OCI-LY3 (cell line): ENCODE measurements at regions not wholly inside any gene's neighbourhood (a gene's known extent, or its start where the extent isn't known, plus 50 kb on each side); places are given as distances from the start of the nearest gene placed in this dataset.

Experiments used
- H2AFZ ChIP-seq: fragments of 200-600, 300-600 bp; shearing (Covaris generic); 2 replicates; pipeline ENCODE4 v1.6.0; 2014; ENCODE audit warnings: antibody characterized with exemption, low read depth, low read length
- H3K27ac ChIP-seq: fragments of 200-600, 300-600 bp; sonication (generic); 2 replicates; pipeline ENCODE4 v1.5.1; 2014; ENCODE audit warnings: mild to moderate bottlenecking, low read length, moderate library complexity, mixed read lengths
- H3K27me3 ChIP-seq: fragments of 200-600, 300-600 bp; sonication (generic); 2 replicates; pipeline ENCODE4 v1.6.1; 2014; ENCODE audit warnings: low read depth, low read length, mixed read lengths
- H3K36me3 ChIP-seq: fragments of 200-600, 300-600 bp; sonication (generic); replicated peaks from 2 replicates; pipeline ENCODE3; 2014; ENCODE audit warnings: low read depth, low read length, mixed read lengths
- H3K4me1 ChIP-seq: fragments of 300-600, 200-600 bp; sonication (generic); 2 replicates; pipeline ENCODE4 v1.6.1; 2014; ENCODE audit warnings: low read length, mixed read lengths
- H3K4me2 ChIP-seq: fragments of 200-600, 300-600 bp; sonication (generic); 2 replicates; pipeline ENCODE4 v1.6.1; 2014; ENCODE audit warnings: low read length, mixed read lengths
- H3K4me3 ChIP-seq: fragments of 300-600, 200-600 bp; sonication (generic); 2 replicates; pipeline ENCODE4 v1.5.1; 2014; ENCODE audit warnings: antibody characterized with exemption, mild to moderate bottlenecking, low read length, moderate library complexity
- H3K79me2 ChIP-seq: fragments of 300-600, 200-600 bp; shearing (Covaris generic); 2 replicates; pipeline ENCODE4 v1.6.1; 2014; ENCODE audit warnings: mild to moderate bottlenecking, low read length, mixed read lengths
- H3K9ac ChIP-seq: fragments of 300-600, 200-600 bp; shearing (Covaris generic); 2 replicates; pipeline ENCODE4 v1.6.0; 2014; ENCODE audit warnings: mild to moderate bottlenecking, low read length, moderate library complexity
- H3K9me3 ChIP-seq: fragments of 200-600, 300-600 bp; shearing (Covaris generic); 2 replicates; pipeline ENCODE4 v1.6.1; 2014; ENCODE audit warnings: low read length, mixed read lengths; ENCODE audit not compliant: insufficient read depth
- H4K20me1 ChIP-seq: fragments of 200-600, 300-600 bp; sonication (generic); 2 replicates; pipeline ENCODE4 v1.6.1; 2016; ENCODE audit warnings: low read length, mixed read lengths; ENCODE audit not compliant: insufficient read depth
- EZH2phosphoT487 ChIP-seq: fragments of 200-600 bp; shearing (Covaris generic); IDR thresholded peaks from 2 replicates; pipeline ENCODE4 v1.6.1; 2018; ENCODE audit warnings: antibody characterized with exemption, mixed run types, low read depth
- TF ChIP-seq, protein P1 (sequence below): fragments of 200-600, 300-600 bp; sonication (generic); IDR thresholded peaks from 2 replicates; pipeline ENCODE4 v1.5.1; 2014; ENCODE audit warnings: antibody characterized with exemption, low read length, low read depth

DNA sequence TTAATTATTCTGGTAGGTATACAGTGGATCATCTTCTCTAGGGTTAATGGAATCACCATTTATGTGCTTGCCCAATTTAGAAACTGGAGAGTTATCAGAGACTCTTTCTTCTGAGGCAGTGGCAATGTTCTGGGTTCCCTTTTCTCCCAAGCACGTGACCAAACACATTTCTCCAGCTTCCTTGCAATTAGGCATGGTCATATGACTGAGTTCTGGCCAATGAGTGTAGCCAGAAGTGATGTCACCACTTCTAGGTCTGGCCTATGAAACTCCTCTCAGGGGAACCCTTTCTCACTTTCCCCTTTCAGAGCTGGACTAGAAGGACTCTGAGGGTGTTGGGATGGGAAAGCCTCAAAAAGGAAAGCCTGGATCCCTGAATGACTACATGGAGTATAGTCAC is 172.0 kb downstream of the NSG2 start:
- Histone ChIP-seq H3K4me2 (no peak overlapping the region), H3K4me1 (no peaks in the 10 kb centered on the region), H3K27me3 (peaks cover 32% of the 10 kb centered on the region), H4K20me1 (no peaks in the 10 kb centered on the region), H2AFZ (no peak overlapping the region), H3K36me3 (no peaks in the 10 kb centered on the region), H3K79me2 (no peaks in the 10 kb centered on the region), H3K9ac (no peak overlapping the region), H3K4me3 (no peak overlapping the region), H3K27ac (no peak overlapping the region), H3K9me3 (no peaks in the 10 kb centered on the region)
- no peak for TF ChIP-seq EZH2phosphoT487

DNA sequence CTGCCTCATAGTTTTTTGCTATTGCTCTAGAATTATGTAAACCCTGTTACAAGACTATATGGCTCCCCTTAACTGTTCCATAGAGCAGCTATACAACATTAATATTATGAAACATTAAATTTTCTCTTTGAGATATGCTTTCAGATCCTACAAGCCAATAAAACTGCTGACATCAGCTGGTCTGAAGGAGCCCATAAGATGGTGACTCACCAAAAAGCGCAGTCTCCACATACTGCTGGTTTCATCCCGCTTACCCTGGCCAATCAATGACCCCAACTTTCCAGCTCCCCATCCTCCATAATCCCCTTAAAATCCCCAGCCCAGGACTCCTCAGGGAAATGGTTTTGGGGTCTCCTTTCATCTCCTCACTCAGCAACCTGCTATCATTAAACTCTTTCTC is 172.7 kb downstream of the NSG2 start:
- no peaks in the 10 kb centered on the region for H4K20me1 ChIP-seq
- no peaks in the 10 kb centered on the region for H3K79me2 ChIP-seq
- no peak overlapping the region for H3K27ac ChIP-seq
- H3K9me3 ChIP-seq = no peaks in the 10 kb centered on the region
- no peaks in the 10 kb centered on the region for H3K36me3 ChIP-seq
- no peak overlapping the region for H3K9ac ChIP-seq
- no peaks in the 10 kb centered on the region for H3K4me1 ChIP-seq
- H3K4me2 ChIP-seq = no peak overlapping the region
- no peak overlapping the region for H2AFZ ChIP-seq
- H3K4me3 ChIP-seq = no peak overlapping the region
- no peak for TF ChIP-seq EZH2phosphoT487
- TF ChIP-seq, protein P1, sequence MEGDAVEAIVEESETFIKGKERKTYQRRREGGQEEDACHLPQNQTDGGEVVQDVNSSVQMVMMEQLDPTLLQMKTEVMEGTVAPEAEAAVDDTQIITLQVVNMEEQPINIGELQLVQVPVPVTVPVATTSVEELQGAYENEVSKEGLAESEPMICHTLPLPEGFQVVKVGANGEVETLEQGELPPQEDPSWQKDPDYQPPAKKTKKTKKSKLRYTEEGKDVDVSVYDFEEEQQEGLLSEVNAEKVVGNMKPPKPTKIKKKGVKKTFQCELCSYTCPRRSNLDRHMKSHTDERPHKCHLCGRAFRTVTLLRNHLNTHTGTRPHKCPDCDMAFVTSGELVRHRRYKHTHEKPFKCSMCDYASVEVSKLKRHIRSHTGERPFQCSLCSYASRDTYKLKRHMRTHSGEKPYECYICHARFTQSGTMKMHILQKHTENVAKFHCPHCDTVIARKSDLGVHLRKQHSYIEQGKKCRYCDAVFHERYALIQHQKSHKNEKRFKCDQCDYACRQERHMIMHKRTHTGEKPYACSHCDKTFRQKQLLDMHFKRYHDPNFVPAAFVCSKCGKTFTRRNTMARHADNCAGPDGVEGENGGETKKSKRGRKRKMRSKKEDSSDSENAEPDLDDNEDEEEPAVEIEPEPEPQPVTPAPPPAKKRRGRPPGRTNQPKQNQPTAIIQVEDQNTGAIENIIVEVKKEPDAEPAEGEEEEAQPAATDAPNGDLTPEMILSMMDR = no peak
- peaks cover 26% of the 10 kb centered on the region for H3K27me3 ChIP-seq

DNA sequence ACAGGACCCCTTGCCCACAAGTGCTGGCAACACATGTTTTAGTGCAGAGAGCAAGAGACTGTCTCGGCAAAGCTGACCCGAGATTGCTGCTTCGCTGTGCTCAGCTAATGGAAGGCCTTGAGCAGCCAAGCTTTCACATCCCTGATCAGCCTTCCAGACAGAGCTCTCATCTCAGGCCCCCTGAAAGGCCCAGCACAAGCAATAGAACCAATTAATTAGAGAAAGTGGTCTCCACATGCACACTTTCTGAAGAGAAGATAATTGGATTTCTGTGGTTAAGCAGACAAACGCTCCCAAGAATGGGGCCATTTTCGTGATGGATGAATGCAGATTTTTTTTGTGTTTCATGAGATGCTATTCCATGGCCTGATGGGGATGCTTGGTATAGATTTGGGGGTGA is 174.9 kb downstream of the NSG2 start:
- Histone ChIP-seq H3K27me3 (peaks cover 17% of the 10 kb centered on the region), H3K27ac (no peak overlapping the region), H3K4me1 (no peaks in the 10 kb centered on the region), H3K4me2 (no peak overlapping the region), H3K9ac (no peak overlapping the region), H3K36me3 (no peaks in the 10 kb centered on the region), H4K20me1 (no peaks in the 10 kb centered on the region), H3K9me3 (no peaks in the 10 kb centered on the region), H2AFZ (no peak overlapping the region), H3K4me3 (no peak overlapping the region), H3K79me2 (no peaks in the 10 kb centered on the region)
- TF ChIP-seq, protein P1 = no peak
- no peak for TF ChIP-seq EZH2phosphoT487

DNA sequence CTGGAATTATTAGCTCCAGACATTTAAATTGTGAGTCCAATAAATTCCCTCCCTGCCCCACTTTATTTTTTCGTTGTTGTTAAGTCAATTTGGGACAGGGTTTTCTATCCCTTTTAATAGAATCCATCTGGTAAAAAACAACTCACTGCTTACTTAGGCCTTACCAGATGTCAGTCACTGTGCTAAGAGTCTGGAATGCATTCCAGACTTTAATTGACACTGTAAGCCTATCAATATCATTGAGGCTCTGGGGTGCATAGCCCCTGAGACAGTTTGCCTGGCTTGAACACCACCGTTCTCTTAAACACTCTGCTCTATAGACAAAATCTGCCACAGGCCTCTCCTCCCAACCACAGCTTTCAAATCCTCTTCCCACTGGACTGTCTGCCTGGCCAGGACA is 175.9 kb downstream of the NSG2 start:
- Histone ChIP-seq H3K4me1 (no peaks in the 10 kb centered on the region), H3K79me2 (no peaks in the 10 kb centered on the region), H4K20me1 (no peaks in the 10 kb centered on the region), H3K4me3 (no peak overlapping the region), H3K27ac (no peak overlapping the region), H3K9ac (no peak overlapping the region), H3K27me3 (peaks cover 14% of the 10 kb centered on the region), H3K4me2 (no peak overlapping the region), H3K36me3 (no peaks in the 10 kb centered on the region), H3K9me3 (no peaks in the 10 kb centered on the region), H2AFZ (no peak overlapping the region)
- TF ChIP-seq, protein P1 = no peak
- TF ChIP-seq EZH2phosphoT487 = no peak

DNA sequence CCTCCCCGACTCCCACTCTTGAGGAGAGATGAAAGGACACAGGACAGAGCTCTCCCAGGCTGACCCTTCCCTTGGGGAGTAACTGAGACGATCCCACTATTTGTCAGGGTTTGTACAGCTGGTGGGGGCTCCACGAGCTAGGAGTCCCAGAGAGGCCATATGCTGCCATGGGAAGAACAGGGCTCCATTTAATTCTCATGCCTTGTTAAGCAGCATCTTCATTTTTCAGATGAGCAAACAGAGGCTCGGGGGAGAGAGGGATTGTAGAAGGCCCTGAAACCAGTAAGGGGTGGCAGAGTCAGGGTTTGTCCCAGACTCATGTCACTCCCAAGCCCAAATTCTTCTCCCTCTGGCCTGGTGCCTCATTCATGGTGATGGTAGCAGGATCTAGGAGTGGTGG is 176.4 kb downstream of the NSG2 start:
- Histone ChIP-seq H4K20me1 (no peaks in the 10 kb centered on the region), H3K4me3 (no peak overlapping the region), H3K9me3 (no peaks in the 10 kb centered on the region), H3K9ac (no peak overlapping the region), H3K36me3 (no peaks in the 10 kb centered on the region), H3K4me1 (no peaks in the 10 kb centered on the region), H3K4me2 (no peak overlapping the region), H3K27me3 (peaks cover 15% of the 10 kb centered on the region), H3K79me2 (no peaks in the 10 kb centered on the region), H3K27ac (no peak overlapping the region), H2AFZ (no peak overlapping the region)
- TF ChIP-seq EZH2phosphoT487 = no peak
- TF ChIP-seq, protein P1 = no peak
